ENCODE measurements at regions not wholly inside any gene's neighbourhood (a gene's known extent, or its start where the extent isn't known, plus 50 kb on each side); places are given as distances from the start of the nearest gene placed in this dataset.

DNA sequence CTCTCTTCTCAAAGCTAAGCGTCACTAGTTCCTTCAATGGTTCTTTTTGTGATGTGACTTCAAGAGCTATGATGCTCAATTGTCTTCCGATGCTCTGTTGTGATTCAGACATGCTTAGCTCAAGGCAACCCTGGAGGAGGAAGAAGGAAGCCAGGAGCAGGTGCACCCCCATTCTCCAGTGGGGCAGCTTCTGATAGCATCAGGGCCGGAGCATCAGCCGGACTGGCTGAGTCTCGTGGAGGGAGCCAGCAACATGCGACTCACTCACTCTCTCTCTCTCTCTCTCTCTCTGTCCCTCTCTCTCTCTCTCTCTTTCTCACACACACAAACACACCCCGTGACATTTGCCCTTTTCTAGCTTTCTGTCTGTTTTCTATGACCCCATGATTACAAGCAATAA, 140.2 kb downstream of the HSD17B3 start:
- no peaks in the 10 kb centered on the region for H3K4me1 ChIP-seq
- no peaks in the 10 kb centered on the region for H3K9me3 ChIP-seq
- H3K27ac ChIP-seq = no peak overlapping the region
- no peak for DNase-seq
- no peaks in the 10 kb centered on the region for H3K27me3 ChIP-seq
- H3K36me3 ChIP-seq = no peaks in the 10 kb centered on the region
- H3K4me3 ChIP-seq = no peak overlapping the region
- intact Hi-C loops (cut with DNase I) = no loop called here
- H3K9ac ChIP-seq (ENCODE audit: low read depth in 2 of 2, low read length in 2 of 2) = no peak overlapping the region
- no peak for TF ChIP-seq CTCF (IDR thresholded peaks at IDR 0.05)

GRCh38 chr9:96160866-96161265, 141.1 kb downstream of the HSD17B3 start:
- no peak overlapping the region for H3K27ac ChIP-seq
- H3K36me3 ChIP-seq = no peaks in the 10 kb centered on the region
- intact Hi-C loops (cut with DNase I) = no loop called here
- no peak for DNase-seq
- no peak overlapping the region for H3K4me3 ChIP-seq
- no peak overlapping the region for H3K9ac ChIP-seq (ENCODE audit: low read depth in 2 of 2, low read length in 2 of 2)
- no peaks in the 10 kb centered on the region for H3K27me3 ChIP-seq
- no peak for TF ChIP-seq CTCF (IDR thresholded peaks at IDR 0.05)
- H3K4me1 ChIP-seq = no peaks in the 10 kb centered on the region
- H3K9me3 ChIP-seq = no peaks in the 10 kb centered on the region

DNA sequence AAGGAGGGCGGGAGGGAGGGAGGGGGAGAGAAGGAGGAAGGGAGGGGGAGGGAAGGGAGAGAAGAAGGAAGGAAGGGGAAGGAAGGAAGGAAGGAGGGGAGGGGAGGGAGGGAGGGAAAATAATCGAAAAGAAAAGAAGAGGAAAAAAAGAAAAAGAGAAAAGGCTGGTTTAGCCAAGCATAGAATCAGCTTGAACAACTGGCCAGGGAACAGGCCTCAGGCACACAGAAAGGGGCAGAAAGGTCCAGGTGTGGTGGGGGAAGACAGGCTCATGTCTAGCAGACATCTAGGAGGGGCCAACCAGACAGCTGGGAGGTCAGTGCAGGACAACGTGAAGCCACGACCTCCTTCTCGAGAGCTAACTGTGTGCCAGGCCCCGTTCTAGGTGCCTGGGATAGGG, 141.8 kb downstream of the HSD17B3 start:
- intact Hi-C loops (cut with DNase I) = no loop called here
- DNase-seq = no peak
- Histone ChIP-seq H3K36me3 (no peaks in the 10 kb centered on the region), H3K9ac (ENCODE audit: low read depth in 2 of 2, low read length in 2 of 2) (no peak overlapping the region), H3K4me3 (no peak overlapping the region), H3K9me3 (no peaks in the 10 kb centered on the region), H3K27ac (no peak overlapping the region), H3K4me1 (no peaks in the 10 kb centered on the region), H3K27me3 (no peaks in the 10 kb centered on the region)
- TF ChIP-seq CTCF (IDR thresholded peaks at IDR 0.05) = no peak

- H3K27ac ChIP-seq = no peak overlapping the region
- no peak overlapping the region for H3K9ac ChIP-seq (ENCODE audit: low read depth in 2 of 2, low read length in 2 of 2)
- no peaks in the 10 kb centered on the region for H3K4me1 ChIP-seq
- intact Hi-C loops (cut with DNase I) = no loop called here
- no peaks in the 10 kb centered on the region for H3K27me3 ChIP-seq
- TF ChIP-seq CTCF (IDR thresholded peaks at IDR 0.05) = no peak
- no peaks in the 10 kb centered on the region for H3K36me3 ChIP-seq
- DNase-seq = no peak
- no peaks in the 10 kb centered on the region for H3K9me3 ChIP-seq
- H3K4me3 ChIP-seq = no peak overlapping the region
These were observed 142.4 kb downstream of the HSD17B3 start for GRCh38 chr9:96159596-96159995.

GRCh38 chr9:96158909-96159575, 142.9 kb downstream of the HSD17B3 start:
- no peaks in the 10 kb centered on the region for H3K36me3 ChIP-seq
- H3K27ac ChIP-seq = no peak overlapping the region
- no peak for TF ChIP-seq CTCF (IDR thresholded peaks at IDR 0.05)
- no peak for DNase-seq
- H3K9me3 ChIP-seq = no peaks in the 10 kb centered on the region
- intact Hi-C loops (cut with DNase I) = no loop called here
- no peaks in the 10 kb centered on the region for H3K27me3 ChIP-seq
- no peak overlapping the region for H3K9ac ChIP-seq (ENCODE audit: low read depth in 2 of 2, low read length in 2 of 2)
- no peaks in the 10 kb centered on the region for H3K4me1 ChIP-seq
- no peak overlapping the region for H3K4me3 ChIP-seq
